ENCODE measurements at regions not wholly inside any gene's neighbourhood (a gene's known extent, or its start where the extent isn't known, plus 50 kb on each side); places are given as distances from the start of the nearest gene placed in this dataset.

- Histone ChIP-seq H3K4me3 (ENCODE audit: low read depth in 2 of 2, low read length in 2 of 2) (no peak overlapping the region), H3K27me3 (ENCODE audit: control insufficient read depth, insufficient read depth, low read length) (no peaks in the 10 kb centered on the region), H3K36me3 (ENCODE audit: control insufficient read depth, insufficient read depth, low read length) (no peaks in the 10 kb centered on the region), H3K27ac (ENCODE audit: low read length) (no peak overlapping the region), H3K9me3 (ENCODE audit: control insufficient read depth, insufficient read depth, low read depth, low read length) (no peaks in the 10 kb centered on the region), H3K4me1 (ENCODE audit: control insufficient read depth, insufficient read depth, low read length) (no peaks in the 10 kb centered on the region)
- no TSS peak for BruUV-seq (replicated peaks)
- ATAC-seq (no peak), DNase-seq (ENCODE audit: low read depth, low spot score) (no peak)
- TF ChIP-seq SIN3A (IDR thresholded peaks at IDR 0.05; ENCODE audit: borderline replicate concordance, insufficient read depth, low read depth, low read length) (no peak), POLR2AphosphoS5 (IDR thresholded peaks at IDR 0.05; ENCODE audit: low read depth, low read length) (no peak), CTCF (IDR thresholded peaks at IDR 0.05) (no peak), REST (IDR thresholded peaks at IDR 0.05; ENCODE audit: insufficient read depth in 1 of 2, low read depth in 2 of 2, low read length in 1 of 2) (no peak), TCF7L2 (IDR thresholded peaks at IDR 0.05; ENCODE audit: low read depth, low read length) (no peak)
- CTCF ChIA-PET: no interaction called here
- POLR2A ChIA-PET: no interaction called here
- in situ Hi-C loops (cut with HindIII; ENCODE audit: low pct_unique_long_range_greater_than_20kb, low sequenced_read_pairs): no loop called here
- intact Hi-C loops (cut with micrococcal nuclease; ENCODE audit: unreplicated experiment): no loop called here
Observed at GRCh38 chr5:101534491-101535110, 631.5 kb upstream of the ST8SIA4 start.

GRCh38 chr5:101532430-101532829 is 629.3 kb upstream of the ST8SIA4 start:
- H3K4me1 ChIP-seq (ENCODE audit: control insufficient read depth, insufficient read depth, low read length): no peaks in the 10 kb centered on the region
- no peaks in the 10 kb centered on the region for H3K27me3 ChIP-seq (ENCODE audit: control insufficient read depth, insufficient read depth, low read length)
- no peak for DNase-seq (ENCODE audit: low read depth, low spot score)
- no peak overlapping the region for H3K27ac ChIP-seq (ENCODE audit: low read length)
- no peaks in the 10 kb centered on the region for H3K9me3 ChIP-seq (ENCODE audit: control insufficient read depth, insufficient read depth, low read depth, low read length)
- intact Hi-C loops (cut with micrococcal nuclease; ENCODE audit: unreplicated experiment) (no loop called here), in situ Hi-C loops (cut with HindIII; ENCODE audit: low pct_unique_long_range_greater_than_20kb, low sequenced_read_pairs) (no loop called here)
- CTCF ChIA-PET: no interaction called here
- H3K4me3 ChIP-seq (ENCODE audit: low read depth in 2 of 2, low read length in 2 of 2): no peak overlapping the region
- TF ChIP-seq POLR2AphosphoS5 (IDR thresholded peaks at IDR 0.05; ENCODE audit: low read depth, low read length) (no peak), CTCF (IDR thresholded peaks at IDR 0.05) (no peak), REST (IDR thresholded peaks at IDR 0.05; ENCODE audit: insufficient read depth in 1 of 2, low read depth in 2 of 2, low read length in 1 of 2) (no peak), SIN3A (IDR thresholded peaks at IDR 0.05; ENCODE audit: borderline replicate concordance, insufficient read depth, low read depth, low read length) (no peak), TCF7L2 (IDR thresholded peaks at IDR 0.05; ENCODE audit: low read depth, low read length) (no peak)
- POLR2A ChIA-PET: no interaction called here
- no TSS peak for BruUV-seq (replicated peaks)
- no peak for ATAC-seq
- no peaks in the 10 kb centered on the region for H3K36me3 ChIP-seq (ENCODE audit: control insufficient read depth, insufficient read depth, low read length)
